ENCODE measurements at regions not wholly inside any gene's neighbourhood (a gene's known extent, or its start where the extent isn't known, plus 50 kb on each side); places are given as distances from the start of the nearest gene placed in this dataset.
A peak's percentile ranks its signal among the peaks of the same experiment; 100 is the strongest.

DNA sequence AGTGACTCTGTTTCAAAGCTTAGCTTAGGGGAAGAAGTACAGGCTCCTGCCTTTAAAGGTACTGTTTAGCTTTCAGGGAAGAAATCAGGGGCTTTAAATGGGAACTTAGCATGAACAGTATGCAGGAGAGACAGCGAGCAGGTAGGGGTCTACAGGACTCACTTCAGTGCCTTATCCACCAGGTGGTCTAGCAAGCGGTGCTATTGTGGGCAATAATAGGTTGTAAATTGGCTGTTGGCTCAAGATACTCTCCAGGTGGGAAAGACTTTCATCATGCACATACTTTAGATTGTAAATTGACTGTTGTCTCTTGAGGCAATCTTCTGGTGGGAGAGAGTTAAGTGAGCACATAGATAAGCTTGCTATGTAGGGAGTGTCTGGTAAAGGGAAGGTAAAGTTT lies 358.6 kb upstream of the DLGAP1 start:
- H3K9ac ChIP-seq (ENCODE audit: low read length), result no peak overlapping the region
- peaks cover 5% of the 10 kb centered on the region for H3K4me1 ChIP-seq (ENCODE audit: control insufficient read depth, low read depth, low read length)
- H2AK5ac ChIP-seq (ENCODE audit: low read length), result no peak overlapping the region
- WGBS (ENCODE audit: extremely low coverage, insufficient coverage, low lambda C conversion rate), result no CpG with 5 or more reads among the region's 2 CpGs
- peak; percentile 92 for DNase-seq
- no peak overlapping the region for H2BK5ac ChIP-seq (ENCODE audit: low read length)
- no peak overlapping the region for H3K4me3 ChIP-seq (ENCODE audit: low read length)
- H3K56ac ChIP-seq (ENCODE audit: low read length), result no peak overlapping the region
- no peaks in the 10 kb centered on the region for H3K79me1 ChIP-seq (ENCODE audit: low read length)
- no peak overlapping the region for H3K4ac ChIP-seq (ENCODE audit: low read depth, low read length)
- no peak overlapping the region for H2BK120ac ChIP-seq (ENCODE audit: low read depth, low read length)
- no peak overlapping the region for H2BK15ac ChIP-seq (replicated peaks; ENCODE audit: low read depth)
- H3K18ac ChIP-seq (ENCODE audit: low read length), result no peak overlapping the region
- H3K27ac ChIP-seq (ENCODE audit: low read depth, low read length), result peak overlapping the region; percentile 31
- H3K4me2 ChIP-seq (ENCODE audit: low read length), result no peak overlapping the region
- no peak overlapping the region for H4K5ac ChIP-seq (ENCODE audit: low read length)
- no peaks in the 10 kb centered on the region for H3K27me3 ChIP-seq (ENCODE audit: insufficient read depth, low read length, poor library complexity)
- H3K36me3 ChIP-seq (ENCODE audit: control insufficient read depth, insufficient read depth, low read length), result no peaks in the 10 kb centered on the region
- no peaks in the 10 kb centered on the region for H3K79me2 ChIP-seq (ENCODE audit: control insufficient read depth, insufficient read depth, low read length)
- H4K8ac ChIP-seq (ENCODE audit: low read depth, low read length), result no peak overlapping the region
- H3K23ac ChIP-seq (ENCODE audit: low read length), result no peak overlapping the region

DNA sequence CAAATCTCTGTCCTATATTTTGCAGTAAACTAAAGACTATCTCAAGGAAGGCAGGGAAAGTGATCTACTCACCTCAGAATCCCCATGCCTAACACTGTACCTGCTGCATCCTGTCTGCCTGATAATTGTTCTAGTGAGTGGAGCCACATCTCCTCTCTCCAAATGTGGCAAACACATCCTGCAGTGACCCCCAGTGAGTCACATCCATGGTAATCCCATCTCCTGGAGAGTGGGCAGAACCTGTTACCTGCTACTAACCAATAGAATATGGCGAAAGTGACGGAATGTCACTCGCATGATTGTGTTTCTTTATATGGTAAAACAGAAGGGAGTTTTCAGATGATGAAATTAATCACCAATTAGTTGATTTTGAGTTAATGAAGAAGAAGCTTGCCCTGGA lies 353.8 kb upstream of the DLGAP1 start:
- H3K4me3 ChIP-seq (ENCODE audit: low read length), result no peak overlapping the region
- H4K8ac ChIP-seq (ENCODE audit: low read depth, low read length), result no peak overlapping the region
- no peaks in the 10 kb centered on the region for H3K27me3 ChIP-seq (ENCODE audit: insufficient read depth, low read length, poor library complexity)
- no peaks in the 10 kb centered on the region for H3K79me1 ChIP-seq (ENCODE audit: low read length)
- no peak overlapping the region for H3K56ac ChIP-seq (ENCODE audit: low read length)
- H2AK5ac ChIP-seq (ENCODE audit: low read length), result no peak overlapping the region
- H2BK15ac ChIP-seq (replicated peaks; ENCODE audit: low read depth), result no peak overlapping the region
- no peak overlapping the region for H2BK5ac ChIP-seq (ENCODE audit: low read length)
- H4K5ac ChIP-seq (ENCODE audit: low read length), result no peak overlapping the region
- no peaks in the 10 kb centered on the region for H3K36me3 ChIP-seq (ENCODE audit: control insufficient read depth, insufficient read depth, low read length)
- peak; percentile 66 for DNase-seq
- no peak overlapping the region for H3K4me2 ChIP-seq (ENCODE audit: low read length)
- no peak overlapping the region for H3K23ac ChIP-seq (ENCODE audit: low read length)
- no peak overlapping the region for H3K9ac ChIP-seq (ENCODE audit: low read length)
- no peak overlapping the region for H2BK120ac ChIP-seq (ENCODE audit: low read depth, low read length)
- H3K27ac ChIP-seq (ENCODE audit: low read depth, low read length), result no peak overlapping the region
- no CpG with 5 or more reads among the region's 3 CpGs for WGBS (ENCODE audit: extremely low coverage, insufficient coverage, low lambda C conversion rate)
- H3K4ac ChIP-seq (ENCODE audit: low read depth, low read length), result no peak overlapping the region
- H3K79me2 ChIP-seq (ENCODE audit: control insufficient read depth, insufficient read depth, low read length), result no peaks in the 10 kb centered on the region
- peaks cover 5% of the 10 kb centered on the region for H3K4me1 ChIP-seq (ENCODE audit: control insufficient read depth, low read depth, low read length)
- no peak overlapping the region for H3K18ac ChIP-seq (ENCODE audit: low read length)

DNA sequence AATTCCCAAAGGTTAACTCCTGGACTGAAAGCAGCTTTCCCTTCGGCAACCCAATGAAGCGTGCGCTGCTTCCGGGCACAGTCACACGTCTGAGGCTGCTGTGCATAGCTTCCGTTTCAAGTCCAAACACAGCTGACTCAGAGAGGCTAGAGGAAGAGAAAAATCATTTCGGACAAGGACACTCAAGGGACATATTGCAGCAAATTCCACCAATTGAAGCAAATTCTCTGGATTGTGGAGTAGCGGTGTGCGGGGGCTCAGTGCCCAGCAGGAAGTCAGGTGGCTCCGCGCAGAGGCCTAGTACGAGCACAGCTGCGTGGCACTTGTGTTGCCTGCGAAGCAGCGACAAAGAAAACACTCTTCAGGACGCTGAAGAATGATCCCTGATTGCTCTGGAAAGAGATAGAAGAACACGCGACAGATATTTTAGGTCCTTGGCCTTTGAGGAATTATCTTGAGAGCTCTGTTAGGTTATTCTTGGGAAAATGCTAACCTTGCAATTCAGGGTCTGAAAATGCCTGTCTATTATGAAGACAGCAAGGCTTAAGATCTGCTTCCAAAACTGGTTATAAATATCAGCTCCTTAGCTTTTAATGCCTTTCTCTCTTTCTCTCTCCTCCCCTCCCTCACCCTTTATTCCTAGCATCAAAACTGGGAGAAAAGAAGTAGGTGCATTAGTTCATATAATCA lies 352.6 kb upstream of the DLGAP1 start:
- no peak overlapping the region for H3K18ac ChIP-seq (ENCODE audit: low read length)
- no peak overlapping the region for H3K4me2 ChIP-seq (ENCODE audit: low read length)
- H3K4me3 ChIP-seq (ENCODE audit: low read length), result no peak overlapping the region
- no peak overlapping the region for H3K9ac ChIP-seq (ENCODE audit: low read length)
- H2AK5ac ChIP-seq (ENCODE audit: low read length), result no peak overlapping the region
- H4K5ac ChIP-seq (ENCODE audit: low read length), result no peak overlapping the region
- H2BK15ac ChIP-seq (replicated peaks; ENCODE audit: low read depth), result no peak overlapping the region
- H3K56ac ChIP-seq (ENCODE audit: low read length), result no peak overlapping the region
- no peaks in the 10 kb centered on the region for H3K36me3 ChIP-seq (ENCODE audit: control insufficient read depth, insufficient read depth, low read length)
- no peak overlapping the region for H2BK120ac ChIP-seq (ENCODE audit: low read depth, low read length)
- no peak for DNase-seq
- no peak overlapping the region for H3K23ac ChIP-seq (ENCODE audit: low read length)
- no peaks in the 10 kb centered on the region for H3K79me1 ChIP-seq (ENCODE audit: low read length)
- H3K27me3 ChIP-seq (ENCODE audit: insufficient read depth, low read length, poor library complexity), result no peaks in the 10 kb centered on the region
- no CpG with 5 or more reads among the region's 18 CpGs for WGBS (ENCODE audit: extremely low coverage, insufficient coverage, low lambda C conversion rate)
- no peaks in the 10 kb centered on the region for H3K79me2 ChIP-seq (ENCODE audit: control insufficient read depth, insufficient read depth, low read length)
- H4K8ac ChIP-seq (ENCODE audit: low read depth, low read length), result no peak overlapping the region
- H3K4ac ChIP-seq (ENCODE audit: low read depth, low read length), result no peak overlapping the region
- no peak overlapping the region for H2BK5ac ChIP-seq (ENCODE audit: low read length)
- H3K27ac ChIP-seq (ENCODE audit: low read depth, low read length), result no peak overlapping the region
- peaks cover 2% of the 10 kb centered on the region for H3K4me1 ChIP-seq (ENCODE audit: control insufficient read depth, low read depth, low read length)

DNA sequence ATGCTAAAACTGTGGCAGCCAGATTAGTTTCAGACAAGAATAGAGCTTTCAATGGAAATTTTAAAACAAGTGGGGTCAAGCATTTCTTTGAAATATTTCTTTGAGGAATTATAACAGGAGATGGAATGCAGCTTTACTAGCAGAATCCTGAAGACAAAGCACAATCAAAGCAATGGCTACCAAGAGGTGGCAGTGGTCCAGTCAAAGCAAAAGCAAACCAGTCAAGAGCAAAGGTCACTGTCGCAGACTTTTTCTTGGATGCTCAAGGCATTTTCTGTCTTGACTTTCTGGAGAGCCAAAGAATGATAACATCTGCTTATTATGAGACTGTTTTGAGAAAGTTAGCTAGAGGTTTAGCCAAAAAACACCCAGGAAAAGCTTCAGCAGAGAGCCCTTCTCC lies 351.2 kb upstream of the DLGAP1 start:
- Histone ChIP-seq H3K23ac (ENCODE audit: low read length) (no peak overlapping the region), H3K27ac (ENCODE audit: low read depth, low read length) (no peak overlapping the region), H3K79me2 (ENCODE audit: control insufficient read depth, insufficient read depth, low read length) (no peaks in the 10 kb centered on the region), H4K8ac (ENCODE audit: low read depth, low read length) (no peak overlapping the region), H3K4ac (ENCODE audit: low read depth, low read length) (no peak overlapping the region), H3K36me3 (ENCODE audit: control insufficient read depth, insufficient read depth, low read length) (no peaks in the 10 kb centered on the region), H3K9ac (ENCODE audit: low read length) (no peak overlapping the region), H3K4me2 (ENCODE audit: low read length) (no peak overlapping the region), H4K5ac (ENCODE audit: low read length) (no peak overlapping the region), H2BK120ac (ENCODE audit: low read depth, low read length) (no peak overlapping the region), H3K4me1 (ENCODE audit: control insufficient read depth, low read depth, low read length) (peaks cover 2% of the 10 kb centered on the region), H3K56ac (ENCODE audit: low read length) (no peak overlapping the region), H2AK5ac (ENCODE audit: low read length) (no peak overlapping the region), H3K4me3 (ENCODE audit: low read length) (no peak overlapping the region), H3K18ac (ENCODE audit: low read length) (no peak overlapping the region), H2BK5ac (ENCODE audit: low read length) (no peak overlapping the region), H2BK15ac (replicated peaks; ENCODE audit: low read depth) (no peak overlapping the region), H3K79me1 (ENCODE audit: low read length) (no peaks in the 10 kb centered on the region), H3K27me3 (ENCODE audit: insufficient read depth, low read length, poor library complexity) (no peaks in the 10 kb centered on the region)
- WGBS (ENCODE audit: extremely low coverage, insufficient coverage, low lambda C conversion rate), result no CpG with 5 or more reads among the region's 1 CpG
- DNase-seq, result no peak

DNA sequence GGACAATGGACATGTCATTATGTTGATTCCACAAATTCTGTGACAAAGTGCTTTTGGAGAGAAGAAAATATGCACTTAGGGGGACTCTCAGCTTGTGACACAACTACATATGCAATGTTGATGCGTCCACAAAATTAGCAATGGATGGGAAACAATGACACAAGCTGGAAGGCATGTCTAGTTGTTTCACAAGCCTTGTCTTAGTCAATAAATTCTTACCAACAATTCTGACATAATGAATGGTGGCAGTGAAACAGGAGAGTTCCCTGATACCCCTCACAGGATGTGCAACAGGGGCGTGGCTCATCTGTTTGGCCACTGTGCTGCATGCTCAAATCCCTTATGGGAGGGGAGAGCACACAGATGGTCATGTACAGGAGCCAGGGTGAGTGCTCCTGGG lies 347.2 kb upstream of the DLGAP1 start:
- no peak overlapping the region for H2BK5ac ChIP-seq (ENCODE audit: low read length)

DNA sequence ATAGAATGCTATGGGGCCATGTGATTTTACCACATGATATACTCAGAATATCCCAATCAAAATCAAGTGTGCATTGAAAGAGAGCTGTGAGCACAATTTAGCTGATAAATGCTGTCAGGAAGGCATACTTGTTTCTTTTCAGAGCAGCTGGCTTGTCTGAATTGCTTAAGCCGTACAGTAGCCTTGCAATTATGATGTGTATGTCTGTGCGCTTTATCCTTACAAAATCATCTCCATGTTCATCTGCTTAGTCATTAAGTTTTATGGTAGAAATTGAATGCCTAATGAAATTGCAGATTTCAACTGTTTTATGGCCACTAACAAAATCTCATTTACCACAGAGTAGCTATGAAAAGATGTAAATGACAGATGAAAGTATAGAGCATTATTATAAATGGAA lies 346.0 kb upstream of the DLGAP1 start:
- Histone ChIP-seq H2BK5ac (ENCODE audit: low read length) (no peak overlapping the region), H3K79me1 (ENCODE audit: low read length) (no peaks in the 10 kb centered on the region), H3K36me3 (ENCODE audit: control insufficient read depth, insufficient read depth, low read length) (no peaks in the 10 kb centered on the region), H3K4me2 (ENCODE audit: low read length) (no peak overlapping the region), H3K27me3 (ENCODE audit: insufficient read depth, low read length, poor library complexity) (no peaks in the 10 kb centered on the region), H2BK120ac (ENCODE audit: low read depth, low read length) (no peak overlapping the region), H3K56ac (ENCODE audit: low read length) (no peak overlapping the region), H3K4me3 (ENCODE audit: low read length) (no peak overlapping the region), H3K18ac (ENCODE audit: low read length) (no peak overlapping the region), H3K4me1 (ENCODE audit: control insufficient read depth, low read depth, low read length) (no peaks in the 10 kb centered on the region), H3K9ac (ENCODE audit: low read length) (no peak overlapping the region), H4K8ac (ENCODE audit: low read depth, low read length) (no peak overlapping the region), H2AK5ac (ENCODE audit: low read length) (no peak overlapping the region), H3K4ac (ENCODE audit: low read depth, low read length) (no peak overlapping the region), H3K27ac (ENCODE audit: low read depth, low read length) (no peak overlapping the region), H2BK15ac (replicated peaks; ENCODE audit: low read depth) (no peak overlapping the region), H4K5ac (ENCODE audit: low read length) (no peak overlapping the region), H3K79me2 (ENCODE audit: control insufficient read depth, insufficient read depth, low read length) (no peaks in the 10 kb centered on the region), H3K23ac (ENCODE audit: low read length) (no peak overlapping the region)
- no peak for DNase-seq
- WGBS (ENCODE audit: extremely low coverage, insufficient coverage, low lambda C conversion rate), result no CpG with 5 or more reads among the region's 2 CpGs

More for the DNA sequence above, 347.2 kb upstream of the DLGAP1 start:
- Histone ChIP-seq H3K4ac (ENCODE audit: low read depth, low read length) (no peak overlapping the region), H3K23ac (ENCODE audit: low read length) (no peak overlapping the region), H3K18ac (ENCODE audit: low read length) (no peak overlapping the region), H2AK5ac (ENCODE audit: low read length) (no peak overlapping the region), H3K27me3 (ENCODE audit: insufficient read depth, low read length, poor library complexity) (no peaks in the 10 kb centered on the region), H3K9ac (ENCODE audit: low read length) (no peak overlapping the region), H3K27ac (ENCODE audit: low read depth, low read length) (no peak overlapping the region), H4K5ac (ENCODE audit: low read length) (no peak overlapping the region), H2BK120ac (ENCODE audit: low read depth, low read length) (no peak overlapping the region), H3K56ac (ENCODE audit: low read length) (no peak overlapping the region), H2BK15ac (replicated peaks; ENCODE audit: low read depth) (no peak overlapping the region), H3K4me3 (ENCODE audit: low read length) (no peak overlapping the region), H4K8ac (ENCODE audit: low read depth, low read length) (no peak overlapping the region), H3K36me3 (ENCODE audit: control insufficient read depth, insufficient read depth, low read length) (no peaks in the 10 kb centered on the region), H3K4me1 (ENCODE audit: control insufficient read depth, low read depth, low read length) (no peaks in the 10 kb centered on the region), H3K79me2 (ENCODE audit: control insufficient read depth, insufficient read depth, low read length) (no peaks in the 10 kb centered on the region), H3K4me2 (ENCODE audit: low read length) (no peak overlapping the region), H3K79me1 (ENCODE audit: low read length) (no peaks in the 10 kb centered on the region)
- DNase-seq, result no peak
- no CpG with 5 or more reads among the region's 2 CpGs for WGBS (ENCODE audit: extremely low coverage, insufficient coverage, low lambda C conversion rate)
